HUDEP-2 (cell line): ENCODE measurements at regions not wholly inside any gene's neighbourhood (a gene's known extent, or its start where the extent isn't known, plus 50 kb on each side); places are given as distances from the start of the nearest gene placed in this dataset.
"Not testable (repeated sequence)": the region's sequence is repeated elsewhere in the genome, so short reads cannot be mapped to it uniquely, and the experiment has no call there.

Experiments used
- DNase-seq, 76 experiments: peaks; one replicate each; lab custom pipeline; 2025; ENCODE audit not compliant: unreplicated experiment in 76 of 76; lab: John Stamatoyannopoulos, UW

DNA sequence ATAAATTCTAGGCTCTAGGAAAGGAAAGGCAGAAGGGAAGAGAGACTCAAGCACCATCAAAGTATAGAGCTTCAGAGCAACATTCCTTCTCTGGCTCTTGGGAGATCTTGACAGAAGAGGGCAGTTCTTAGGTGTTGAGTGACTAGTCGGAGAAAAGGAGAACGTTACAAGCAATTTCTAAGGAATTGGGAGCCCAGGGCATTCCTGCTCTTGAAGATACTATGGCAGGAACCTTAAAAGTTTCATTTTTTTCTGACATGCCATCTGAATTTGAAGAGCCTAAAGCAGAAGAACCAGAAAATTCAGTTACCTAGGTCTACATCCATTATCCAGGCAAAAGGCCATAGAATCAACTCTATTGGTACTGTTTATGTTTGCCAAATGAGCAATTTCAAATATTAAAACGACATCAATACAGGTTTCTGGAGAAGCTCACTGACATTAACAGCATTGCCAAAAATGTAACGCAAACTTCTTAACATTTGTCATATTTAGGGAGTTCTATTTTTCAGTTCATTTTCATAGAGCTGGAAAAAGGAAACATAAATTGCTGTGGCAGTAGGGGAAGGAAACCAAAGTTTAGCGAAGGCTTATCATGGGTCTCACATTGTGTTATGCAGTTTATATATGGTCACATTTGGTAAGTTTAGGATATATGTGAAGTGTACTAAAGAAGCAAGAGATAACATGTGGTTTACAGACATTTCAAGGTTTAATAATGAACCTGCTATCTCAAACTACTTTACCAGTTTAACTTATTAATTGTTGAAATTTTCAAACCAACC lies 210.1 kb upstream of the NRIP1 start:
- no peak for DNase-seq

DNA sequence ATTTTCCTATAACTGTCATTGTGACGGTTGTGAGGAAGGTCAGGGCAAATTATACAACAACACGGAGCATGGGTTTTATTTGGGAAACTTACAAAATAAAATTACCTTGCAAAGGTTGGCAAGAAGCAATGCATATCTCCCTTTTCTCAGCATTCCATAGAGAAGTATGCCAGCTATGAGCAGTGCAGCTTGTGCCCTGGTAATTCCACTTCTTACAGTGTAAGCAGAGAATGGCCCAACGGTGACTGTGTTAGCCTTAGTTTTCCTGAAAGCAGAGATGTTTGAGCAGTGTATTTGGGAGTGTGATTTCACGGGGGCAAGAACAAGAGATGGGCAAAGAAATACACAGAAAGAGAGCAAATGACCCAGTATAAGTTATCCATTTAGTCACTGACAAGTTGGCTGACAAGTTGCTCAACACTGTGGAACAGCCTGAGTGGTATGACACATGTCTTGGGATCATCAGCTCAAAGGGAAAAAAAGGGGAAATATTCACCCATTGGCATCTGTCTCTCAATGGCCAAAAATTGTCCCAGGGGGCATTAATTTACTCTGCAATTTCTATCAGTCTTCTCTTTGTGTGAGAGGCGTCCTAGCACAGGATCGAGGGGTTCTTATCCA lies 210.9 kb upstream of the NRIP1 start:
- DNase-seq, result no peak

DNA sequence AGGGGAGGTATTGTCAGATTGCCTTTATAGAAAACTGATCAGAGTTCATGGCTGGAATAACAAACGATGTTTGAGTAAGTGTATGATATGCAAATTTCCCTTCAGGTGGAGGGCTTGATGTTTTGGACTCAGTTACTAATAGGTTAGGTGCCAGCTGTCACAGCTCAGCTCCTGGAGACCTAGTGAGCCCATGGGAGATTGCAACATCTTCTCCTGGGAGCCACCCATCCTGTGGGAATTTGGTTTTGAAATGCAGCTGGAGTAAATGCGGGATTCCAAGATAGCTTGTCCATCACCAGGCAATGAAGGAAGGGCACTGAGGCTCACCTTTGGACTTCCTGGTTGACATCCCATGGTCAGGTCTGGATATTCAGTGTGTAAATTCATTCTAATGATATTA lies 211.4 kb upstream of the NRIP1 start:
- DNase-seq, result no peak

DNA sequence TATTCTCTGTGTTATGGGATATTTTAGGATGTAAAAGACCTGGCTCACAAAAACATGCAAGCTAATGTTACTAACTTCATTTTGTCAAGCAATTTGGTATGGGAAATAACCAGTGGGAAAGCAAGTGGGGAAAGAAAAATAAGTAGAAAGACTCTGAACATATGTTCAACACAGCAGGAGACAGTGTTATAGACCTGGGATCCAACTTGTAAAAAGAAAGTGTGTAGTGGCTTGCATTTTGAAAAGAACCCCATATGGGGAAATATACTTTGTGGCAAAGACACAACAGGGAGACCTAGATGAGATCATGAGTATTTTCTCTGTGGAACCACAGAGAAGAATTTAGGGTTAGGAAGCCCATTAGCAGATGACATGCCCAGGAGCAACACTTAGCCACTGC lies 212.7 kb upstream of the NRIP1 start:
- no peak for DNase-seq

DNA sequence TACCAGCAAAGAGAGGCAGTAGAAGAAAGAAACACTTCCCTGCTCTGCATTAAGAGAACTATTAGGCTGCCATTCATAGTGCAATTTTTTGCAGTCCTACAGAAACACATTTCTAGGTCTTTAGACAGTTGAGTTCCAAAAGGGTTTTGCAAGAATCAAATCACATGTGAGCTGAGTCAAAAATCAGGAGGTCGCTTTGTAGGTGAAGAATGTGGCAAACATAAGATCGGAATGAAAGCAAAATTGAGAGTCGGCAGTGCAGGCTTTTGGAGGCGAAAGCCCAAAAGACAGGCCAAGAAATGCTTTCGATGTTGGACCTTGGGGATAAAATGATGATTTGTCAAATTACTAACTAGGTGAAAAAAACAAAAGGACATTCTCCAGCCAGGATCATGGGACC lies 213.5 kb upstream of the NRIP1 start:
- DNase-seq, result no peak

DNA sequence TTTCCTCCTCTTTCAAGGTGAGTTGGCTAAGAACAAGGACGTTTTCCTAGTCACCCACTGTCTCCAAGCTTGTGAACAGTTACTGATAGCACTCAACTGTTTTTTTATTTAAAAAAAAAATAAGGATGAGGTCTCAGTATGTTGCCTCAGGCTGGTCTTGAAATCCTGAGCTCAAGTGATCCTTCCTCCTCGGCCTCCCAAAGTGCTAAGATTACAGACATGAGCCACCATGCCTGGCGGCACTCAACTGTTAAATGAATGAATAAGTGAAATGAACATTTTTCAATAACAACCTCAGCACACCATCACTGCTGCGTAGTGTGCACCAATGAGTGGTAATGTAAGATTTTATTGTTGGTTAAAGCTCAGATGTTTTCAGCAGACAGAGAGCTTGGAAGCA lies 214.1 kb upstream of the NRIP1 start:
- DNase-seq, result no peak

DNA sequence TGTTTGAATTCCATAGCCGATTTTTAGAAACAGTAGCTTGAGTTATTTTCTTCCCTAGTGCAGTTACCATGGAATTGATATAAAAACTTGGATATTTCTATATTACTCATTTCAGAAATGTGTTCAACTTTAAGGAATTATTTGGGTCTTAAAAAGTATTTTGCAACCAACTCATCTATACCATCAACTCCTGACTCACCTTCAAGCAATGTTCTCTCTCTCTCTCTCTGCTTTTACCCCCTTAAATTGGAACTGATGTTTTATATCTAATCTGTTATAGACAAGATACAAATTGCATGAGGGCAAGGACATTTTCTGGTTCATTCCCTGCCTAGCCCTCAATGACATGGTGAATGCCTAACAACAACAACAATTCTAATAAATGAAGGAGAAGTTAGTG lies 214.7 kb upstream of the NRIP1 start:
- no peak for DNase-seq

DNA sequence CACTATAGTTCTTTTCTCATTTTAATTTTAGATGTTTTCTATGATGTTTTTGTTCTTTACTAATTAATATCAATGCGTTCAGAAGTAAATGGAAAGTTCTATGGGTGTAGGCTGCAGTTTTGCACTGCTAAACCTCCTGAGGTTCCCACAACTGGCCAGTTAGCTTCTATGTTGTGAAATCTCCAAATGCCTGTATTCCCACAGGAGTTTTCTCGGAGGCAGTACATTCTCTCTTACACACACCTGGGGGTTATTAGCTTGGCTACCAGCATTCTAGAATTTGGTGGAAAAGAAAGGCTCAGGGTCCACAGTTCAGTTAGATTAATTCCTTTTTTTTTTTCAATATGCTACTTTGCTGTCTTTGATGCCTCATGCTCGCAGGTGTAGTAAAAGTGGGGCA lies 216.9 kb upstream of the NRIP1 start:
- DNase-seq, result no peak

DNA sequence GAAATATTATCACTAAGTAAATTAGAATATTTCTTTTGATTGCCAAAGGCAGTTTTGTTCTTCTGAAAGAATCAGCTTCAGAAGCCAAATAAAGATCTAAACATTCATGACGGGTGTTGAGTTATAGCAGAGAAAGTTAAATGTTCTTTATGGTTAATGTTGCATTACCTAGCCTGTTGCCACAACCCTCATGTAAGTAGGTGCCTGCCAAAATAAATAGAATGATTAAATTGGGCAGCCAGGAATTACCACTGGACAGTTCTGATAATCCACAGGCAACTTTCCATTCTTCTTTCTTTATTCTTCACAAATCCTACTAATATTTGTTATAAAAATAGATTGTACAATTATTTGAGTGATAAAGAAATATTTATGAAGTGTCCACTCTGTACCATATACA lies 217.9 kb upstream of the NRIP1 start:
- no peak for DNase-seq

DNA sequence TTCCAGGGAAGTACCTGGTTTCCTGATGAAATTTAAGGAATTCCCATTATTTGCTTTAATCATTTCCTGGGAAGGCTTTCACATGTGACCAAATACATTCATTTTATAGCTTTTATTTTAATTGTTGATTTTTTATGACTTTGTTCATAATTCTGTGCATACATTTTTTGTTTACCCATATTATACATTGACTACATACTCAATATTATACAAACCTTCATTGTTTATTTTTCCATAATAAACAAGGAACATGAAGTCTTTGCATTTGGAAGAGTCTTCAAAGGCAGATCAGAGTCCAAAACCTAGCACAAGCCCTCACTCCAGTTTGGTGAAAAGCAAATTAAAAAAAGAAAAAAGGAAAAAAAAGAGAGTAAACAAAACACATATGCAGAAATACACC lies 218.3 kb upstream of the NRIP1 start:
- no peak for DNase-seq

DNA sequence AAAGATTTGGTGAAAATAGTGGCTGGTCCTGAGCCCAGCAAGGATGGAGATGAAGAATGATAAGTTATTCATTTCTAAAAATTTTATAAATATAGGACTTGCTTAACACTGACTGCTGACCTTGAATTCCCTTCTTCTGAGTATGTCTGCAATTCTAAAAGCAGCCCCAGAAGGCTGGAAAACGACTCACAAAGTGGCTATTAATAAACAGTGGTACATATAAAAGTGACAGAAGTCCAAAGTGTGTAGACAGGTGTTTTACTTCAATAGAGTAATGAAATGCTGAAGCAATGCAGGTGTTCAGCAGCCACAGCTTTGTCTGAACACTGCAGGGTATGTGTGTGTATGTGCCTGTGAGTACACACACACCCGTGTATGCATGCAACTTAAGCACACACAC lies 219.0 kb upstream of the NRIP1 start:
- DNase-seq, result no peak

DNA sequence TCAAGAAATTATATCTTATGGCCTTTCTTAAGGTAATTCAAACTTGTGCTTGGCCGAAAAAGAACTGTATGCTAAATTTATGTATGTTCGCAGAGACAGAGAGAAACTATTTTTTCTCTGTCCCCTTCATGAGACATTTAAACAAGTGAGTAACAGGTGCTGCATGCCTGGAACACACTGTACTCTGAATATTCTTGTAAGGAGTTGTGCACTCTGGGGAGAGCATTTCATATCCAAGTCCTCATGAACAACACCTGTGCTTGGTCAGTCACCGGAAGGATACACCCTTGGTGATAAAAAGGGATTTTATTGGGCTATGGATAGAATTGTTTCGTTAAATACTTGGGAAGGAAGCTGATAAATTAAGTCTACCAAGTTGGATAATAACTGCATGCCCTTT lies 220.8 kb upstream of the NRIP1 start:
- no peak for DNase-seq

DNA sequence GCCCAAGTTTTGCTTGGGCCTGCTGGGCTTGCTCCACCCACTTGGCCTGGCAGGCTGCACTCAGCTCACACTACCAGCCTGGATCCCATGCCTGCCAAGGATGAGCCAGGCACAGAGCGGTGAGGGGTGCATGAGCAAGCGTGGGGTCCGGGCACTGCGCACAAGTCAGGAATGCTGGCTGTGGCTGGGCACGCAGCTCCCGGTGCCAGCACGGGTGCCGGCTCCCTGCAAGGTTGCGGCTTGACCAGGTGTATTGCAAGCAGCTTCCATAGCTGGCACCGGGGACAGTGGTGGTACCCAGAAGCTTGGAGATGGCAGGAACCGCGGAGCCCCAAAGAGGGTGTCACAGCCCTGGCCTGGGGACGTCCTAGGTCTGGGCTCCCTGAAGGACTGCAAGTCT lies 224.4 kb upstream of the NRIP1 start:
- no peak for DNase-seq

DNA sequence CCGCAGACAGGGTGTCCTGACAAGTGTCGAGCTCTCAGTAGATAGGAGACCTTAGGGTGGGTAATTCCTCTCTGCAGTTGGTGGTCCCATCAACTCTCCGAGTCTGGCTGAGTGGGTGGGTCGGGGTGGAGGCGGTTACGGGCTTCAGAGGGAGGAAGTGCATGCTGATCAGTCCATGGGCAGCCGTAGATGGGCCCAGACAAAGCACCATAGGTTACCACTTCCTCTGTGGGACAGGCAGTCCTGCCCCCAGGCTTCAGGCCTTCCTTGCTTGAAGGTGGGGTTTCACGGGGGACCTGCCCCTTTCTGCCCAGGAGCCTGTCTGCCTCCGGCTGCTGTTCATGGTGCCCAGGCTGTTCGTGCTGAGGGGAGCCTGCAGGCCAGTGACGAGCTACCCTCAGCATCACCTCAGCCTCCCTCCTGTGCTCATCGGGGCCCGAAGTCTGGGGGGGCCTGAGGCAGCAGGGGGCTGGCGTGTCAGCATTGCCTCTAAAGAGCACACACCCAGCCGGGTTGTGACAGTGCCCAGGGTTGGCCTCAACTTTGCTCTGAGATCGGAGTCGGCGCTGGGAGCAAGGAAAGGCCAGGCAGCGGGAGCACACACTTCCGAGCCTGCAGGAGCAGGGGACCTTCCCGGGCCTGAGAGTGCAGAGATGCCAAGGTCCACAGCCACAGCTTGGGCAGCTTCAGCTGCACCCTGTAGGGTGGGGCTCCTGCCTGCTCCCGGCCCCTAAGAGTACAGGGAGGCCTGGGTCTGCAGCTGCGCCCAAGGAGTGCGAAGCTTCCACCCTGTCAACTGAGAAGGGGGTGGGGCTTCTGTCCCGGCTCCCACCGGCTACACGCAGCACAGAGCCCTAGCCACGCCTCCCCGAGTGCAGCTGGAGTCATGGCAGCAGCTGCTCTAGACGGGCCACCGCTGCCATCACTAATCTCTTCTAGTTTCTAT lies 225.4 kb upstream of the NRIP1 start:
- no peak for DNase-seq

DNA sequence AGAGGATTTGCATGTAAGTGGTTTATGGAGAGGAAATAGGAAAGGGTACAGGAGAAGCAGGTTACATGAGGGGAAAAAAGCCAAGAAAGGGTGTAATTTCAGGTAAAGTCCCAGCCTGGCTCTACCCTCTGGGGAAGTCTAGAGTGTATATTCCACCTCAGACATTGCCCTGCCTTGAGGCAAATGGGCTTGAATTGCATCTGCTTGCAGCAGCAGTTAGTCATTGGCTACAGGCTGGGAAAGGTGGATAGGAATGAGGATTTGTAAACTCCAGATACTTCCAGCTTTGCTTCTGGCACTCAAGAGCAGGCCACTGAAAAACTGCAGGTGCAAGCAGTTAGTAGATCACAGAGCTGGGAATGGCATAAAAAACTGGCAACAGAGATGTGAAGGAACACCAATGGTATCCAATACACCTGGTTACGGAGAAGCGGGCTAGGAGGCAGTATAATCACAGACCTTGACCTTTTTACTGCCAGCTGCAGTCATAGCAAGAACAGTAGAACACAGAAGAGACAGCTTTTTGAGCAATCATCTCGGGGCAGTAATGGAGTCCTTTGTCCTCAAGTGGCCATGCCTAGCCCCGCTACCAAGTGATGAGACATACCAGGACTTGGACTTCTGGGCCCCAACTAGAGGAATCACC lies 226.9 kb upstream of the NRIP1 start:
- DNase-seq, result no peak

DNA sequence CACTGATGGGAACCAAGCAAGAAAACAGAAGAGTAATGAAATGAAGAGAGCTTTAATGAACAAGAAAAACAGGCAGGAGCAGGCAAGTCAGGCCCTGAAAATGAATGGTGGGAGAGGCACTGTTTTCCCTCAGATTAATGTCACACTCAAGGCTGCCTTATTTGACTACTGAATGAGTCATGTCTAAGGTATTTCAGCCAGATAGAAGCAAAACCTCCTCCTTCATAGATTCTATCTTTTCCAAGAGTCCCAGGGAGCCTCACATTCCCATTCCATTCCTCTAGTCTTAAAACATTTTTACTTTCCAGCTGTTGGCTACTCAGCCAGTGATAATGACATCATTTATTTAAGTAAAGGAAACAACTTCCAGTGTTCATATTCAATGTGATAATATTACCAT lies 228.4 kb upstream of the NRIP1 start:
- DNase-seq, result no peak

DNA sequence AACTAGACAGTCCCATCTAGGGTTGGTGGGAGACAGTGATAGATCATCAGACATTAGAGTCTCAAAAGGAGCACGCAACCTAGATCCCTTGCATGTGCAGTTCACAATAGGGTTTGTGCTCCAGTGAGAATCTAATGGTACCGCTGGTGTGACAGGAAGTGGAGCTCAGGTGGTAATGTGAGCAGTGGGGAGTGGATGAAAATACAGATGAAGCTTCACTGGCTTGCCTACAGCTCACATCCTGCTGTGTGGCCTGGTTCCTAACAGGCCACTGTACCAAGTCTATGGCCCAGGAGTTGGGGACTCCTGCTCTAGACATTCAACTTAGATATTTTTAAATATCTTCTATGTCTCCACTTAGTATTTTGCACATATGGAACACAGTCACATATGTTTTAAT lies 231.1 kb upstream of the NRIP1 start:
- DNase-seq, result no peak

DNA sequence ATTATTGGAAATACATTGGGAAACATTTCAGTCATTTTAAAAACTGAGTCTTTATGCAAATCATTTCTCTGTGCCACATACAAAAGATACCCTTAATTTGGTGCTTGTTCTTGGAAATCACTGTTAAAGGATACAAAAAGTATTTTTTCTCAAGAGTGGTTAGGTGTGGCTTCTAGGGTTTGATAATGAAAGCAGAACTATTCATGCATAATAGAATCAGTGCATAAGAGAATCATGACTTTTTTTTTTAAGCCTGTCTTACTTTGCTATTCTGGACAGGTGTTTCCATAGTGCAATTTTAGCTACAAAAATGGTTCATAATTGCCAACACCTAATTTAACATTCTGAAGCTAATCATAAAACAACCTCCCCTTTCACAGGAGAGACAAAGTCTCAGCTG lies 233.0 kb upstream of the NRIP1 start:
- DNase-seq, result no peak

DNA sequence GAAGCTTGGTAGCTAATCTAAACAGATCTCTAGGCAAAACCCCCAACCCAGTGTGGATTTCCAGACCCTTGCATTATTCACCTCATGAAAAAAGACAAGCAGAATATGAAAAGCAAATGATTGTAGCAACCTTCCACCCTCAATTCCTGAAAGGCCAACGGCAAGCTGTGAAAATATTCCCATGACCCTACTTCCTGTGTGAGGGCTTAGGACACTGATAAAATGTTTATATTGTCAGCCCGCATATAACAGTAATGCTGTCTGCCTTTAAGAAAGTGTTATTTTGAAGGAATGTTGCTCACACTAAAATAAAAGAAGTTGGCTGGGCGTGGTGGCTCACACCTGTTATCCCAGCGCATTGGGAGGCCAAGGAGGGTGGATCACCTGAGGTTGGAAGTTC lies 233.5 kb upstream of the NRIP1 start:
- DNase-seq, result no peak

DNA sequence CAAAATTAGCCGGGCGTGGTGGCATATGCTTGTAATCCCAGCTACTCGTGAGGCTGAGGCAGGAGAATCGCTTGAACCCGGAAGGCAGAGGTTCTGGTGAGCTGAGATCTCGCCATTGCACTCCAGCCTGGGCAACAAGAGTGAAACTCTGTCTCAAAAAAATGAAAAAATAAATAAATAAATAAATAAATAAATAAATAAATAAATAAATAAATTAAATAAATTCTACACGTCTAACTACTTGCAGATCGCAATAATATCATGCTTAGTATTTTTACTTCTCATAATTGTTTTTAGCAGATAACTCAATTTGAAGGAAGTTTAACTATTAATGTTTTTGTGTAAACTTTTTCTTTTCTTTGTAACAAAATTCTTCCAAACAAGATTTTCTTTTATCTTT lies 234.0 kb upstream of the NRIP1 start:
- not testable (repeated sequence) for DNase-seq

DNA sequence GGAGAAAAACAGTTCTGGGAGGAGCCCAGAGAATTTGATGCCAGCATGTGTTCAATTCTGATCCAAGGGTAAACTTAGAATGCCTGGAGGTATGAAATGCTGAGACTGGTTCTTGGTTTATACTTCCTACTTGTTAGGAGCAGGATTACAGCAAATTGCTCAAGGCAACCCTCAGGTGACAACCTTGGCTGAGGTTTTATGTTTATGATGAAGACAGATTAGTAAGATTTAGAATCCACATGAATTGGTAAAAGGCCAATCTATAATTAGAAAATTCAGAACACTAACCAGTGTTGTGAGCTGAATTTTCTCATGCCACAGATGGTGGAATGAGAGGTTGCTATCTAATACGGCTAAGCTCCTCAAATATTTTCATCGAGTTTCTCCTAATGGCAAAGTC lies 235.3 kb upstream of the NRIP1 start:
- no peak for DNase-seq
